ENCODE measurements at regions not wholly inside any gene's neighbourhood (a gene's known extent, or its start where the extent isn't known, plus 50 kb on each side); places are given as distances from the start of the nearest gene placed in this dataset.

GRCh38 chr11:127632976-127633680, 632.6 kb upstream of the KIRREL3 start:
- H3K27me3 ChIP-seq (ENCODE audit: insufficient read depth, insufficient read length): no peaks in the 10 kb centered on the region
- no peaks in the 10 kb centered on the region for H3K4me1 ChIP-seq (ENCODE audit: insufficient read depth, insufficient read length)
- no peak overlapping the region for H3K9ac ChIP-seq (ENCODE audit: insufficient read length, low read depth)
- no peaks in the 10 kb centered on the region for H3K36me3 ChIP-seq (ENCODE audit: insufficient read depth, insufficient read length, low read length)
- peak; percentile 38 for DNase-seq (ENCODE audit: low read depth, low spot score)
- H3K9me3 ChIP-seq (ENCODE audit: insufficient read depth, low read length): no peaks in the 10 kb centered on the region
- no peak overlapping the region for H3K4me3 ChIP-seq (ENCODE audit: insufficient read length, low read depth)
- TF ChIP-seq YY1 (IDR thresholded peaks at IDR 0.05; ENCODE audit: insufficient read depth, insufficient read length) (no peak), SUZ12 (IDR thresholded peaks at IDR 0.05; ENCODE audit: extremely low read depth, insufficient read depth, insufficient read length) (no peak), ZNF274 (IDR thresholded peaks at IDR 0.05; ENCODE audit: low read depth, low read length) (no peak)

GRCh38 chr11:127632546-127632945, 632.0 kb upstream of the KIRREL3 start:
- no peaks in the 10 kb centered on the region for H3K4me1 ChIP-seq (ENCODE audit: insufficient read depth, insufficient read length)

GRCh38 chr11:127631974-127632373, 631.4 kb upstream of the KIRREL3 start:
- Histone ChIP-seq H3K36me3 (ENCODE audit: insufficient read depth, insufficient read length, low read length) (no peaks in the 10 kb centered on the region), H3K9ac (ENCODE audit: insufficient read length, low read depth) (no peak overlapping the region), H3K27me3 (ENCODE audit: insufficient read depth, insufficient read length) (no peaks in the 10 kb centered on the region), H3K4me3 (ENCODE audit: insufficient read length, low read depth) (no peak overlapping the region), H3K4me1 (ENCODE audit: insufficient read depth, insufficient read length) (no peaks in the 10 kb centered on the region), H3K9me3 (ENCODE audit: insufficient read depth, low read length) (no peaks in the 10 kb centered on the region)
- no peak for DNase-seq (ENCODE audit: low read depth, low spot score)
- no peak for TF ChIP-seq YY1 (IDR thresholded peaks at IDR 0.05; ENCODE audit: insufficient read depth, insufficient read length)
- TF ChIP-seq ZNF274 (IDR thresholded peaks at IDR 0.05; ENCODE audit: low read depth, low read length): no peak
- no peak for TF ChIP-seq SUZ12 (IDR thresholded peaks at IDR 0.05; ENCODE audit: extremely low read depth, insufficient read depth, insufficient read length)

More at GRCh38 chr11:127632546-127632945, 632.0 kb upstream of the KIRREL3 start:
- TF ChIP-seq SUZ12 (IDR thresholded peaks at IDR 0.05; ENCODE audit: extremely low read depth, insufficient read depth, insufficient read length) (no peak), YY1 (IDR thresholded peaks at IDR 0.05; ENCODE audit: insufficient read depth, insufficient read length) (no peak), ZNF274 (IDR thresholded peaks at IDR 0.05; ENCODE audit: low read depth, low read length) (no peak)
- Histone ChIP-seq H3K27me3 (ENCODE audit: insufficient read depth, insufficient read length) (no peaks in the 10 kb centered on the region), H3K9ac (ENCODE audit: insufficient read length, low read depth) (no peak overlapping the region), H3K36me3 (ENCODE audit: insufficient read depth, insufficient read length, low read length) (no peaks in the 10 kb centered on the region), H3K4me3 (ENCODE audit: insufficient read length, low read depth) (no peak overlapping the region), H3K9me3 (ENCODE audit: insufficient read depth, low read length) (no peaks in the 10 kb centered on the region)
- DNase-seq (ENCODE audit: low read depth, low spot score): no peak

- H3K4me3 ChIP-seq (ENCODE audit: insufficient read length, low read depth): no peak overlapping the region
- H3K36me3 ChIP-seq (ENCODE audit: insufficient read depth, insufficient read length, low read length): no peaks in the 10 kb centered on the region
- no peaks in the 10 kb centered on the region for H3K27me3 ChIP-seq (ENCODE audit: insufficient read depth, insufficient read length)
- no peak for TF ChIP-seq SUZ12 (IDR thresholded peaks at IDR 0.05; ENCODE audit: extremely low read depth, insufficient read depth, insufficient read length)
- no peak for TF ChIP-seq YY1 (IDR thresholded peaks at IDR 0.05; ENCODE audit: insufficient read depth, insufficient read length)
- no peaks in the 10 kb centered on the region for H3K9me3 ChIP-seq (ENCODE audit: insufficient read depth, low read length)
- H3K4me1 ChIP-seq (ENCODE audit: insufficient read depth, insufficient read length): no peaks in the 10 kb centered on the region
- no peak for DNase-seq (ENCODE audit: low read depth, low spot score)
- H3K9ac ChIP-seq (ENCODE audit: insufficient read length, low read depth): no peak overlapping the region
Observed at GRCh38 chr11:127629200-127629599, 628.6 kb upstream of the KIRREL3 start.

- DNase-seq (ENCODE audit: low read depth, low spot score): no peak
- no peak overlapping the region for H3K4me3 ChIP-seq (ENCODE audit: insufficient read length, low read depth)
- H3K9ac ChIP-seq (ENCODE audit: insufficient read length, low read depth): no peak overlapping the region
- H3K9me3 ChIP-seq (ENCODE audit: insufficient read depth, low read length): no peaks in the 10 kb centered on the region
- no peaks in the 10 kb centered on the region for H3K4me1 ChIP-seq (ENCODE audit: insufficient read depth, insufficient read length)
- no peaks in the 10 kb centered on the region for H3K36me3 ChIP-seq (ENCODE audit: insufficient read depth, insufficient read length, low read length)
- H3K27me3 ChIP-seq (ENCODE audit: insufficient read depth, insufficient read length): no peaks in the 10 kb centered on the region
- TF ChIP-seq YY1 (IDR thresholded peaks at IDR 0.05; ENCODE audit: insufficient read depth, insufficient read length): no peak
- no peak for TF ChIP-seq ZNF274 (IDR thresholded peaks at IDR 0.05; ENCODE audit: low read depth, low read length)
- TF ChIP-seq SUZ12 (IDR thresholded peaks at IDR 0.05; ENCODE audit: extremely low read depth, insufficient read depth, insufficient read length): no peak
Observed at GRCh38 chr11:127628458-127628785, 627.9 kb upstream of the KIRREL3 start.

DNA sequence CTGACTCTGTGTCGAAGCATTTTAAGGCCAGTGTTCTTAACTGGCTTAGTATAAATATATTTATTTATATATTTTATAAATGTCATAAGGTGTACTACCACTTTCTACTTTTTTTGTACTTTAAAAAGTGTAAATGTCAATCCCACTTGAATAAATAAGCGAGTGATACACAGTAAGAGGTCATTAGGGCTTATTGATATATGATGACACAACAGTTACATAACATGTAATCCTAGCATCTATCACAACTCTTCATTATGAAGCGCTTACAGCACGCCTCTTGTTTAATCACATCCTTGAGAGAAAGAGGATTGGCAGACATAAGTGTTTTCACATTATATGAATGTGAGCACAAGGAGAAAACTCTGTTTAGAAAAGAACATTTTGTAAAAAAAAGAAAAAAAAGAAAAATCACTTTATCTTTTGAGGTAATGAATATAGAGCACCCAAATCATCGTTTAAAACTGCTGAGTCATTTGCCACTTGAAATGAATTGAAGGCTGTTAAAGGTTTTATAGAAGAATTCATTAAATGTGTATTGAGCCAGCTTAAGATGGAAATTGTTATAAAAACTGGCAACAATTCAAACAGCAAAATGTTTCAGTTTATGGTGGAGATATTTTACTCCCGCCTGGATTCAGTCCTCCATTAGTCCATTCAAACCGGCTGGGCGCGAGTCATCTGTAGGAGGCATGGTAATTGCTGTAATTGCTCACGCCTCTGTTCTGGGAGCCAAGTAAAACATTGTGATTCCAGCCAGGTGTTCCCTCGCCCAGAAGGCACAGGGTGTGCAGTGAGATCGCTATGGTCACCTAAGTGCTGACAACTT, 627.3 kb upstream of the KIRREL3 start:
- no peak overlapping the region for H3K9ac ChIP-seq (ENCODE audit: insufficient read length, low read depth)
- no peak for DNase-seq (ENCODE audit: low read depth, low spot score)
- TF ChIP-seq YY1 (IDR thresholded peaks at IDR 0.05; ENCODE audit: insufficient read depth, insufficient read length) (no peak), SUZ12 (IDR thresholded peaks at IDR 0.05; ENCODE audit: extremely low read depth, insufficient read depth, insufficient read length) (no peak), ZNF274 (IDR thresholded peaks at IDR 0.05; ENCODE audit: low read depth, low read length) (no peak)

DNA sequence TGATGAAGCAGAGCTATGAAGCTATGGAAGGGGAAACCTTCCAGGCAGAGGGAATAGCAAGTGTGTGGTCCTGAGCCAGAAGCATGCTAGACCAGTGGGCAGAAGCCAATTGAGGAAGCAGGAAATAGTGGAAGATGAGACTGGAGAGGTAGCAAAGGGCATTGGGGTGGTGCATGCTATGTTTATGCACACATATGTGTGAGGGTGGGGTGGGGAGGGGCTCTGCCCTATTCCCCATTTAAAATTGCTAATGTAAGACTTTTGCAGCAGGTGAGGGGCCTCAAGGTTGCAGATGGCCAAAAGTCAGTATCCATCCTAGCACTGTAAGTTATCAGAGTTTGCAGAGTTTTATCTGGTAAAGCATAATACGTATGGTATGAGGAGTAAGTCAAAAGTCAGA, 626.6 kb upstream of the KIRREL3 start:
- Histone ChIP-seq H3K9me3 (ENCODE audit: insufficient read depth, low read length) (no peaks in the 10 kb centered on the region), H3K4me1 (ENCODE audit: insufficient read depth, insufficient read length) (no peaks in the 10 kb centered on the region), H3K9ac (ENCODE audit: insufficient read length, low read depth) (no peak overlapping the region), H3K27me3 (ENCODE audit: insufficient read depth, insufficient read length) (no peaks in the 10 kb centered on the region), H3K36me3 (ENCODE audit: insufficient read depth, insufficient read length, low read length) (no peaks in the 10 kb centered on the region), H3K4me3 (ENCODE audit: insufficient read length, low read depth) (no peak overlapping the region)
- DNase-seq (ENCODE audit: low read depth, low spot score): no peak
- TF ChIP-seq SUZ12 (IDR thresholded peaks at IDR 0.05; ENCODE audit: extremely low read depth, insufficient read depth, insufficient read length) (no peak), YY1 (IDR thresholded peaks at IDR 0.05; ENCODE audit: insufficient read depth, insufficient read length) (no peak), ZNF274 (IDR thresholded peaks at IDR 0.05; ENCODE audit: low read depth, low read length) (no peak)

More for the DNA sequence above, 627.3 kb upstream of the KIRREL3 start:
- Histone ChIP-seq H3K4me1 (ENCODE audit: insufficient read depth, insufficient read length) (no peaks in the 10 kb centered on the region), H3K36me3 (ENCODE audit: insufficient read depth, insufficient read length, low read length) (no peaks in the 10 kb centered on the region), H3K27me3 (ENCODE audit: insufficient read depth, insufficient read length) (no peaks in the 10 kb centered on the region), H3K9me3 (ENCODE audit: insufficient read depth, low read length) (no peaks in the 10 kb centered on the region), H3K4me3 (ENCODE audit: insufficient read length, low read depth) (no peak overlapping the region)
